ENCODE measurements at regions not wholly inside any gene's neighbourhood (a gene's known extent, or its start where the extent isn't known, plus 50 kb on each side); places are given as distances from the start of the nearest gene placed in this dataset.

DNA sequence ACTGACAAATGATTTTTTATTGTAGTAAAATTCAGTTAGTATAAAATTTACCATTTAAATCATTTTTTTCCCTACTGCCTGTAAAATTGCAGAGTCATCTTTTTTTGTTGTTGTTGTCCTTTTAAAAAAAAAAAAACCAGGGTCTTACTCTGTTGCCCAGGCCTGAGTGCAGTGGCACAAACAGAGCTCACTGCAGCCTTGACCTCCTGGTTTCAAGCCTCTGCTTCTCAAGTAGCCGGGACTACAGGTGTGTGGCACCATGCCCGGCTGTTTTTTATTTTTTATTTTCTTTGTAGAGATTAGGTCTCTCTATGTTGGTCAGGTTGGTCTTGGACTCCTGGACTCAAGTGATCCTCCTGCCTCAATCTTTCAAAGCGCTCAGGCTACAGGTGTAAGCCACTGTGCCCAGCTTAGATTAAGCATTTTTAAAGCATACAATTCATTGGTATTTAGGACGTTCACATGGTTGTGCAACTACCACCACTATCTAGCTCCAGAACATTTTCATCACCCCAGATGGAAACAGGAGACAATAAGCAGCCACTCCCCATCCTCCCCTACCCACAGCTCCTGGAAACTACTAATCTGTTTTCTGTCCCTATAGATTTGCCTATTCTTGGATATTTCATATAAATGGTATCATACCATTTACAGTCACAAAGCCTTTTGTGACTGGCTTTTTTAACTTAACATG, 59.7 kb upstream of the PGRMC2 start:
- no peak for DNase-seq

DNA sequence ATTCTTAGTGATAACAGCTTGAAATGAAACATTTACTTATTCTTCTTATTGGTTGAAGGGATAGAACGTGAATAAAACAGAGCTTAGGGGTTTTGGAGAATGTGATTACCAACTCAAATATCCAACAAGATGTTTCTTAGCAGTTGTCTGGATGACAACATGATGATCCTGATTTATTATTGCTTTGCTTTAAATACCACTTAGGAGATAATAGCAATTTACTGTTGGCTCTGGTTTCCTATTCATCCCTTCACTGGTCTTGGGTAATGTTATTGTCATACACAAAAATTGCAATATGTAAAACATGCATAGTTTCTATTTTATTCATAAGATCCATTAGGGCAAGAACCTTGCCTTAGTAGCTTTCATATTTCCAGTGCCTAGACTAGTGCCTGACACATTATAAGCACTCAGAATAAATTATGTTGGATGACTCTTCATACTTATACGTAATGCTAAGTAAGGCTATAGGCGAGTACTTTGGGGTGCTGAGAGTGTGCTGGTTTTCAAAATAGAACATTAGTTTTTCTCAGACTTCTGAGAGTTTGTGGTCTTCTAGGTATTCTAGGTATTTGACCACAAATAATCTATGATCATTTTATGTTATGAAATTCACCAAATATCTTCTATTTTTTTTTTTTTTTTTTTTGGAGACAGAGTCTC, 58.6 kb upstream of the PGRMC2 start:
- no peak for DNase-seq

DNA sequence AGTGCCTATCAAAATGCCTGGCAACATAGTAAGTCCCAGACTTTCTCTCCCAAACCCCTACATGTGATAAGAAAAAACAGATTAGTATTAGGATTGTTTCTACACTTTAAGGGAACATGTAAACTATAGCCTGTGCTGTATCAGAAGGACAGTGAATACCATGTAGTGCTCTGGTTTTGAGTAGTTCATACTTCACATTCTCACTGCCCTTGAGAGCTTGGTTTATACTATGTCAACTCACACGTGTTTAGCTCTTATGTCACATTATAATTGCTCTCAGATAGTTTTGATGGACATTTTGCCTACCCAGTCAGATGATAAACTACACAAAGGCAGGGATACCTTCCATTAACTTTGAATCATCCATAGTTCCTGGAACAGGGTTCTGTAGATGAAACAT, 58.0 kb upstream of the PGRMC2 start:
- no peak for DNase-seq

DNA sequence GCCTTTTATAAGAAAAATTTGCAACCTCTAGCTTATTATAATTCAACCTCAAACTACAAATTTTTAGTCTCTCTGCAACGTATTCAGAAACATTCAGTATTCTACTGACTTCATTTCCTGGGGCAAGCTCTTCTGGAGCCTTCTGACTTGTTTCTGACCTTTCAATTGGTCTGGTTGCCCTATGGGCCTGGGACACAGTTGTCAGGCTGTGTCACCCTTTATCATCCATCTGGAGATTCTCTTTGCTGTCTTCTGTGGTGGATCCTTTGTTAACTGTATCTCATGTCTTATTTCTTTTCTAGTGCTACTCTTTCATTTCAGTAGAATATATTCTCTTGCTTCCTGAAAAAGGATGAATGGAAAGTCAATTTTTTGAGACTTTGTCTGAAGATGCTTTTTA, 55.1 kb upstream of the PGRMC2 start:
- DNase-seq = no peak

DNA sequence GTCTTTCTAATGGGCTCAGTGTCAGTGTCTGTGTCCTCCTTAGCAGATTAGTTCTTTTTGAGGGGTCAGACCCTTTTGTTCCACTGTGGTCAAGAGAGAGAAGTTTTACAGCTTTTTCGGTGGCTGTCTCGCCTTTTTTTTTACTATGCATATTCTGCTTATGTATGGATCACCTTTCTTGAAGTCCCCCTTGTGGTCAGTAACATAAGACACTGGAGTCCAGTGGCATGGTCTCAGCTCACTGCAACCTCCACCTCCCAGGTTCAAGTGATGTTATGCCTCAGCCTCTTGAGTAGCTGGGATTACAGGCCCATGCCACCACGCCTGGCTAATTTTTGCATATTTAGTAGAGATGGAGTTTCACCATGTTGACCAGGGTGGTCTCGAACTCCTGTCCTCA, 54.0 kb upstream of the PGRMC2 start:
- no peak for DNase-seq

DNA sequence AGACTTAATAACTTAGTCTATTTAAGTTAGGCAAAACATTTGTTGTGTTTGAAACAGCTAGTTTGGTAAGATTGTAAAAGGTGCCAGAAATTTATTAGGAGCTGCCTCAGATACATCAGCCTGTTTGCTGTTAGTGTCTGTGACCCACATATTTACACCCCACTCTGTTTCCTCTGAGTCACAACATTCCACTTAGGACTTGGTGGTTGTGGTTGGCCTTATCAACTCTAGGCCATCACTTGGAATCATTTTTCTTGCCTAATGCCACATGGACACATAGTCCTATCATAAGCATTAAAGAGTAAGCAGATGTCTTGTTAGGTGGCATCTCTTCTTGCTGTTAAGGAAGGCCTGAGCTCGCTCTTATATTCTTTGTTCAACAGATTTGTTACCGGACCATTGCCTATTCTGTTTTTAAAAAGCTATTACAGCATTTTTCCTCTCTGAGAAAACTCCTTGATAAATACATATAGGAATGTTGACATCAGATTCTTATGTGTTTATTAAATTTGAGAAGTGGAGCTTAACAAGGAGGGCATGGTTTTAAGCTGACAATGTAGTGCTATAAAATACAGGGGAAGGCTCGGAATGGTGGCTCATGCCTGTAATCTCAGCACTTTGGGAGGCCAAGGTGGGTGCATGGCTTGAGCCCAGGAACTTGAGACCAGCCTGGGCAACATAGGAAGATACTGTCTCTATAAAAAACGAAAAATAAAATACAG, 51.2 kb upstream of the PGRMC2 start:
- no peak for DNase-seq

DNA sequence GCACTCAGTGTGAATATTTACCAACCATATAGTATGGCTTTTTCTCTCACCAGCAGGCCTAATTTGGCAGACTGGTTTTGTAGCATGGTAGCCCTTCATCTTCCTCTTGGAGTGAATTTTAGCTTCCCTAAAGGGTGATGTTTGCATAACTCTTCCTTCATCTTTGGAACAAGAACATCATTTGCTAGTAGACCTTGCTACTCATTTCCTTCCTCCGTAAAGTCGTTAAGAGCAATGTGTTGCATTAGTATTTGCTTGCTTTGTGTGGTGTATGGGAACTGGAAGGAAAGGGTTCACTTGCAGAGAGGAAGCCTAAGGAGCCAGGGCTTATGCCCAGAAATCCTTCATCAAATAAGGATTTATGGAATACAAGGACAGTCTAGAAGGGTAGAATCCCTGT, 50.2 kb upstream of the PGRMC2 start:
- no peak for DNase-seq
